A673 (cell line): ENCODE measurements at regions not wholly inside any gene's neighbourhood (a gene's known extent, or its start where the extent isn't known, plus 50 kb on each side); places are given as distances from the start of the nearest gene placed in this dataset.

Source experiments
- BruUV-seq: library from RNA; stranded (reverse); fragments of 400-500 nt; replicated peaks from 2 replicates; lab custom pipeline; 2021; lab: Mats Ljungman, UMichigan
- CTCF ChIA-PET: fragments of 300-600 bp; sonication (Branson Sonifier 250); formaldehyde crosslinking; loops from one replicate; lab custom pipeline; 2022; ENCODE audit warnings: antibody characterized with exemption; lab: Charles Lee
- POLR2A ChIA-PET: fragments of 300-600 bp; sonication (Branson Sonifier 250); formaldehyde crosslinking; loops from one replicate; lab custom pipeline; 2022; ENCODE audit warnings: antibody characterized with exemption; ENCODE audit not compliant: low non-redundant PET; lab: Charles Lee
- DNase-seq: peaks from one replicate; pipeline ENCODE4 v3.0.0-alpha.2; 2015; ENCODE audit warnings: low spot score
- H3K27ac ChIP-seq: fragments of 200-600 bp; sonication (generic); 2 replicates; pipeline ENCODE4 v1.5.1; 2016; ENCODE audit warnings: mixed run types, low read depth, mild to moderate bottlenecking, mixed read lengths, antibody characterized with exemption, low read length; ENCODE audit not compliant: poor library complexity, severe bottlenecking
- H3K27me3 ChIP-seq: fragments of 200-600 bp; sonication (generic); replicated peaks from 2 replicates; pipeline ENCODE4 v1.6.1; 2017; ENCODE audit warnings: mixed run types, low read depth, mild to moderate bottlenecking, mixed read lengths, antibody characterized with exemption, low read length; ENCODE audit not compliant: insufficient read depth, poor library complexity
- H3K36me3 ChIP-seq: fragments of 200-600 bp; sonication (generic); 2 replicates; pipeline ENCODE4 v1.6.1; 2016; ENCODE audit warnings: mixed run types, mild to moderate bottlenecking, mixed read lengths, antibody characterized with exemption, low read length; ENCODE audit not compliant: insufficient read depth, poor library complexity, severe bottlenecking
- H3K4me1 ChIP-seq: fragments of 200-600 bp; sonication (generic); 2 replicates; pipeline ENCODE4 v1.6.1; 2017; ENCODE audit warnings: mixed run types, mild to moderate bottlenecking, mixed read lengths, antibody characterized with exemption, low read length; ENCODE audit not compliant: insufficient read depth, poor library complexity, severe bottlenecking
- H3K4me3 ChIP-seq: fragments of 200-600 bp; sonication (generic); 2 replicates; pipeline ENCODE4 v1.5.1; 2016; ENCODE audit warnings: low read depth, mixed run types, mild to moderate bottlenecking, mixed read lengths, low read length; ENCODE audit not compliant: poor library complexity, severe bottlenecking
- H3K9me3 ChIP-seq: fragments of 200-600 bp; sonication (generic); 2 replicates; pipeline ENCODE4 v1.6.1; 2016; ENCODE audit warnings: mixed run types, low read depth, mild to moderate bottlenecking, mixed read lengths, antibody characterized with exemption, low read length; ENCODE audit not compliant: poor library complexity, severe bottlenecking
- EZH2 ChIP-seq: fragments of 200-600 bp; sonication (generic); IDR thresholded peaks from 2 replicates; pipeline ENCODE4 v1.6.1; 2017; ENCODE audit warnings: borderline replicate concordance, low read depth, mild to moderate bottlenecking, mixed read lengths, antibody characterized with exemption, low read length; ENCODE audit not compliant: poor library complexity, severe bottlenecking
- intact Hi-C: fragments of 100-400 bp; cut with micrococcal nuclease; formaldehyde crosslinking; loops from one replicate; pipeline ENCODE4 v1.10.0; 2022; ENCODE audit not compliant: unreplicated experiment
- TF ChIP-seq, protein P1 (sequence below): fragments of 300-800, 200-600 bp; sonication (generic); conservative IDR thresholded peaks from 2 replicates; pipeline ENCODE4 v1.5.1; 2017; ENCODE audit warnings: low read depth, mild to moderate bottlenecking, antibody characterized with exemption, low read length, moderate library complexity, mixed read lengths

- CTCF ChIA-PET = no interaction called here
- POLR2A ChIA-PET = no interaction called here
Observed at GRCh38 chr12:115657081-115658013, 620.1 kb downstream of the MED13L start.

GRCh38 chr12:115650026-115650425, 627.5 kb downstream of the MED13L start:
- CTCF ChIA-PET = no interaction called here
- POLR2A ChIA-PET = no interaction called here
- Histone ChIP-seq H3K36me3 (no peaks in the 10 kb centered on the region), H3K27ac (no peak overlapping the region), H3K4me1 (no peaks in the 10 kb centered on the region), H3K9me3 (no peaks in the 10 kb centered on the region), H3K4me3 (no peak overlapping the region), H3K27me3 (no peaks in the 10 kb centered on the region)
- TF ChIP-seq, protein P1, sequence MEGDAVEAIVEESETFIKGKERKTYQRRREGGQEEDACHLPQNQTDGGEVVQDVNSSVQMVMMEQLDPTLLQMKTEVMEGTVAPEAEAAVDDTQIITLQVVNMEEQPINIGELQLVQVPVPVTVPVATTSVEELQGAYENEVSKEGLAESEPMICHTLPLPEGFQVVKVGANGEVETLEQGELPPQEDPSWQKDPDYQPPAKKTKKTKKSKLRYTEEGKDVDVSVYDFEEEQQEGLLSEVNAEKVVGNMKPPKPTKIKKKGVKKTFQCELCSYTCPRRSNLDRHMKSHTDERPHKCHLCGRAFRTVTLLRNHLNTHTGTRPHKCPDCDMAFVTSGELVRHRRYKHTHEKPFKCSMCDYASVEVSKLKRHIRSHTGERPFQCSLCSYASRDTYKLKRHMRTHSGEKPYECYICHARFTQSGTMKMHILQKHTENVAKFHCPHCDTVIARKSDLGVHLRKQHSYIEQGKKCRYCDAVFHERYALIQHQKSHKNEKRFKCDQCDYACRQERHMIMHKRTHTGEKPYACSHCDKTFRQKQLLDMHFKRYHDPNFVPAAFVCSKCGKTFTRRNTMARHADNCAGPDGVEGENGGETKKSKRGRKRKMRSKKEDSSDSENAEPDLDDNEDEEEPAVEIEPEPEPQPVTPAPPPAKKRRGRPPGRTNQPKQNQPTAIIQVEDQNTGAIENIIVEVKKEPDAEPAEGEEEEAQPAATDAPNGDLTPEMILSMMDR = no peak
- TF ChIP-seq EZH2 = no peak
- intact Hi-C loops = no loop called here
- no TSS peak for BruUV-seq
- no peak for DNase-seq

More at GRCh38 chr12:115657081-115658013, 620.1 kb downstream of the MED13L start:
- Histone ChIP-seq H3K4me3 (no peak overlapping the region), H3K36me3 (no peaks in the 10 kb centered on the region), H3K27ac (no peak overlapping the region), H3K4me1 (no peaks in the 10 kb centered on the region), H3K9me3 (no peaks in the 10 kb centered on the region), H3K27me3 (no peaks in the 10 kb centered on the region)
- intact Hi-C loops = no loop called here
- TF ChIP-seq, protein P1 = no peak
- no peak for TF ChIP-seq EZH2
- DNase-seq = no peak
- BruUV-seq = no TSS peak

GRCh38 chr12:115648463-115648862, 629.0 kb downstream of the MED13L start:
- no peak for DNase-seq
- CTCF ChIA-PET = no interaction called here
- Histone ChIP-seq H3K4me1 (no peaks in the 10 kb centered on the region), H3K27ac (no peak overlapping the region), H3K36me3 (no peaks in the 10 kb centered on the region), H3K27me3 (no peaks in the 10 kb centered on the region), H3K4me3 (no peak overlapping the region), H3K9me3 (no peaks in the 10 kb centered on the region)
- intact Hi-C loops = no loop called here
- no TSS peak for BruUV-seq
- TF ChIP-seq, protein P1 = no peak
- POLR2A ChIA-PET = no interaction called here
